GM19324 (cell line): ENCODE measurements at regions not wholly inside any gene's neighbourhood (a gene's known extent, or its start where the extent isn't known, plus 50 kb on each side); places are given as distances from the start of the nearest gene placed in this dataset.
"Not testable (repeated sequence)": the region's sequence is repeated elsewhere in the genome, so short reads cannot be mapped to it uniquely, and the experiment has no call there.

Experiments
- ATAC-seq: cut with Tn5 transposase; IDR thresholded peaks from one replicate; pipeline ENCODE4 v1.9.1; 2021; ENCODE audit warnings: mild to moderate bottlenecking, moderate library complexity; ENCODE audit not compliant: unreplicated experiment, low FRiP score

GRCh38 chr11:42800041-42800440, 511.8 kb upstream of the API5 start:
- no peak for ATAC-seq

GRCh38 chr11:42802201-42802899, 509.4 kb upstream of the API5 start:
- no peak for ATAC-seq

GRCh38 chr11:42806191-42806590, 505.6 kb upstream of the API5 start:
- ATAC-seq: no peak

- no peak for ATAC-seq
Measured at GRCh38 chr11:42812361-42812760, 499.4 kb upstream of the API5 start.

GRCh38 chr11:42812960-42813359, 498.8 kb upstream of the API5 start:
- no peak for ATAC-seq

- ATAC-seq: no peak
Measured at GRCh38 chr11:42816471-42816870, 495.3 kb upstream of the API5 start.

- no peak for ATAC-seq
Measured at GRCh38 chr11:42819126-42819525, 492.7 kb upstream of the API5 start.

GRCh38 chr11:42822188-42822587, 489.6 kb upstream of the API5 start:
- not testable (repeated sequence) for ATAC-seq

GRCh38 chr11:42823546-42823945, 488.2 kb upstream of the API5 start:
- ATAC-seq: no peak

GRCh38 chr11:42824067-42824466, 487.7 kb upstream of the API5 start:
- no peak for ATAC-seq

GRCh38 chr11:42825598-42825997, 486.2 kb upstream of the API5 start:
- no peak for ATAC-seq

- ATAC-seq: no peak
Measured at GRCh38 chr11:42827845-42828244, 484.0 kb upstream of the API5 start.

GRCh38 chr11:42837994-42838393, 473.8 kb upstream of the API5 start:
- no peak for ATAC-seq

GRCh38 chr11:42840176-42840829, 471.5 kb upstream of the API5 start:
- peak; percentile 94 for ATAC-seq

- no peak for ATAC-seq
Measured at GRCh38 chr11:42840860-42841259, 470.9 kb upstream of the API5 start.

- no peak for ATAC-seq
Measured at GRCh38 chr11:42841556-42841955, 470.2 kb upstream of the API5 start.

- no peak for ATAC-seq
Measured at GRCh38 chr11:42849362-42849761, 462.4 kb upstream of the API5 start.

GRCh38 chr11:42857344-42857743, 454.5 kb upstream of the API5 start:
- no peak for ATAC-seq

- ATAC-seq: no peak
Measured at GRCh38 chr11:42870480-42870879, 441.3 kb upstream of the API5 start.

- ATAC-seq: not testable (repeated sequence)
Measured at GRCh38 chr11:42873800-42874405, 437.9 kb upstream of the API5 start.

- not testable (repeated sequence) for ATAC-seq
Measured at GRCh38 chr11:42881335-42881734, 430.5 kb upstream of the API5 start.

- no peak for ATAC-seq
Measured at GRCh38 chr11:42890773-42891172, 421.0 kb upstream of the API5 start.
